HEK293T (cell line): ENCODE measurements at regions not wholly inside any gene's neighbourhood (a gene's known extent, or its start where the extent isn't known, plus 50 kb on each side); places are given as distances from the start of the nearest gene placed in this dataset.

Experiments
- BHLHE40 ChIP-seq: fragments of 450-650 bp; IDR thresholded peaks from 2 replicates; pipeline ENCODE4 v1.6.1; 2016; ENCODE audit warnings: mild to moderate bottlenecking, moderate library complexity, borderline replicate concordance
- CTBP1 ChIP-seq: fragments of 450-650 bp; IDR thresholded peaks from 2 replicates; pipeline ENCODE4 v1.6.1; 2016; ENCODE audit warnings: borderline replicate concordance
- ELF4 ChIP-seq: fragments of 450-650 bp; IDR thresholded peaks from 2 replicates; pipeline ENCODE4 v1.6.1; 2017; ENCODE audit warnings: antibody characterized with exemption
- FOXA1 ChIP-seq: fragments of 450-650 bp; IDR thresholded peaks from 2 replicates; pipeline ENCODE4 v1.6.1; 2016; ENCODE audit warnings: mild to moderate bottlenecking
- FOXM1 ChIP-seq: fragments of 450-650 bp; IDR thresholded peaks from 2 replicates; pipeline ENCODE4 v1.6.1; 2017; ENCODE audit warnings: mild to moderate bottlenecking, borderline replicate concordance
- HDGF ChIP-seq: fragments of 450-650 bp; IDR thresholded peaks from 2 replicates; pipeline ENCODE4 v1.6.1; 2017; ENCODE audit warnings: antibody characterized with exemption, borderline replicate concordance
- NFRKB ChIP-seq: fragments of 450-650 bp; IDR thresholded peaks from 2 replicates; pipeline ENCODE4 v1.6.1; 2016; ENCODE audit warnings: mild to moderate bottlenecking, moderate library complexity
- SP1 ChIP-seq: fragments of 450-650 bp; IDR thresholded peaks from 2 replicates; pipeline ENCODE4 v1.6.1; 2017
- SUZ12 ChIP-seq: fragments of 450-650 bp; IDR thresholded peaks from 2 replicates; pipeline ENCODE4 v1.6.1; 2016; ENCODE audit warnings: mild to moderate bottlenecking
- TARDBP ChIP-seq: fragments of 450-650 bp; IDR thresholded peaks from 2 replicates; pipeline ENCODE4 v1.6.1; 2016
- TF ChIP-seq, protein P1 (sequence below): fragments of 450-650 bp; IDR thresholded peaks from 2 replicates; pipeline ENCODE4 v1.6.1; 2016

DNA sequence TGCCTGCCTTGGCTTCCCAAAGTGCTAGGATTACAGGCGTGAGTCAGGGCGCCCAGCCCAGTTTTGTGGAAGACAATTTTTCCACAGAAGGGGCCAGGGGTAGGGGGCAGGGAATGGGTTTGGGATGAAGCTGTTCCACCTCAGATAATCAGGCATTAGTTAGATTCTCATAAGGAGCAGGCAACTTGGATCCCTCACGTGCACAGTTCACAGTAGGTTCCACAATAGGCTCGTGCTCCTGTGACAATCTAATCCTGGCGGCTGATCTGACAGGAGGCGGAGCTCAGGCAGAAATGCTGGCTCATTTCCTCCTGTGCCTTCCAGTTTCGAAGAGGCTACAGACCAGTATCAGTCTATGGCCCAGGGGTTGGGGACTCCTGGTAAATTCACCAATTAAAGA is 491.6 kb upstream of the AADAT start:
- TF ChIP-seq SP1 = no peak
- no peak for TF ChIP-seq BHLHE40
- no peak for TF ChIP-seq SUZ12
- no peak for TF ChIP-seq NFRKB
- TF ChIP-seq FOXM1 = no peak
- no peak for TF ChIP-seq FOXA1
- TF ChIP-seq CTBP1 = no peak
- TF ChIP-seq, protein P1, sequence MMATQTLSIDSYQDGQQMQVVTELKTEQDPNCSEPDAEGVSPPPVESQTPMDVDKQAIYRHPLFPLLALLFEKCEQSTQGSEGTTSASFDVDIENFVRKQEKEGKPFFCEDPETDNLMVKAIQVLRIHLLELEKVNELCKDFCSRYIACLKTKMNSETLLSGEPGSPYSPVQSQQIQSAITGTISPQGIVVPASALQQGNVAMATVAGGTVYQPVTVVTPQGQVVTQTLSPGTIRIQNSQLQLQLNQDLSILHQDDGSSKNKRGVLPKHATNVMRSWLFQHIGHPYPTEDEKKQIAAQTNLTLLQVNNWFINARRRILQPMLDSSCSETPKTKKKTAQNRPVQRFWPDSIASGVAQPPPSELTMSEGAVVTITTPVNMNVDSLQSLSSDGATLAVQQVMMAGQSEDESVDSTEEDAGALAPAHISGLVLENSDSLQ = no peak
- TF ChIP-seq HDGF = no peak
- TF ChIP-seq ELF4 = no peak
- no peak for TF ChIP-seq TARDBP
